ENCODE measurements at regions not wholly inside any gene's neighbourhood (a gene's known extent, or its start where the extent isn't known, plus 50 kb on each side); places are given as distances from the start of the nearest gene placed in this dataset.

DNA sequence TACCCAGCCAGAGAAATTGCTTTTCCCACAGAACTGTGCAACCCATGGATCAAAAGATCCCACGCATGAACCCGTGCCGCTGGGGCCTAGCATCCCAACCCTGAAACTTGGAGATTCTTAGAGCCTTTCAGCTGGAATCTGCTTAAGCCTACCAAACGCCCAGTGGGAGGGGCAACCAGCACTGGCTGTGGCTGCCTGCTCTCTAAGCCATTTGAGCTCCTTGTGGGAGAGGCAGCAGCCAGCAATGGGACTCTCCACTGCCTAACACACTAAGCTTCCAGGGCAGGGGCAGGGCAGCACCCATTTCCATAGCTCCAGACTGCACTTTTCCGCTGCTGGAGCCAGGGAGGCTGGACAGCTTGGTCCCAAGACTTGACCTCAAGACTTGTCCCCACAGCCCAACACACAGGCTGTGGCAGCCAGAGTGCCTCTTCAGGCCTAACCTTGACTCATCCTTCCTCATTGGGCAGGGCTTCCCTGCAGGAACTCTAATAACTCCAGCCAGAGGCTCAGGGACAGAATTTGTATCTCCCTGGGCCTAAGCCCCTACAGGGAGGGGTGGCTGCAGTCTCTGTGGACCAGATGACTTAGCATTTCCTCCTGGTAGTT is 437.4 kb downstream of the MTRR start:
- TF ChIP-seq POLR2A (IDR thresholded peaks at IDR 0.05): no peak
- TF ChIP-seq, protein P1, sequence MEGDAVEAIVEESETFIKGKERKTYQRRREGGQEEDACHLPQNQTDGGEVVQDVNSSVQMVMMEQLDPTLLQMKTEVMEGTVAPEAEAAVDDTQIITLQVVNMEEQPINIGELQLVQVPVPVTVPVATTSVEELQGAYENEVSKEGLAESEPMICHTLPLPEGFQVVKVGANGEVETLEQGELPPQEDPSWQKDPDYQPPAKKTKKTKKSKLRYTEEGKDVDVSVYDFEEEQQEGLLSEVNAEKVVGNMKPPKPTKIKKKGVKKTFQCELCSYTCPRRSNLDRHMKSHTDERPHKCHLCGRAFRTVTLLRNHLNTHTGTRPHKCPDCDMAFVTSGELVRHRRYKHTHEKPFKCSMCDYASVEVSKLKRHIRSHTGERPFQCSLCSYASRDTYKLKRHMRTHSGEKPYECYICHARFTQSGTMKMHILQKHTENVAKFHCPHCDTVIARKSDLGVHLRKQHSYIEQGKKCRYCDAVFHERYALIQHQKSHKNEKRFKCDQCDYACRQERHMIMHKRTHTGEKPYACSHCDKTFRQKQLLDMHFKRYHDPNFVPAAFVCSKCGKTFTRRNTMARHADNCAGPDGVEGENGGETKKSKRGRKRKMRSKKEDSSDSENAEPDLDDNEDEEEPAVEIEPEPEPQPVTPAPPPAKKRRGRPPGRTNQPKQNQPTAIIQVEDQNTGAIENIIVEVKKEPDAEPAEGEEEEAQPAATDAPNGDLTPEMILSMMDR (IDR thresholded peaks at IDR 0.05): no peak
- no peak for TF ChIP-seq POLR2AphosphoS5 (IDR thresholded peaks at IDR 0.05)
